Neural cell (in vitro differentiated cells): ENCODE measurements at regions not wholly inside any gene's neighbourhood (a gene's known extent, or its start where the extent isn't known, plus 50 kb on each side); places are given as distances from the start of the nearest gene placed in this dataset.

Experiments
- CTCF ChIP-seq: fragments of 450-650 bp; IDR thresholded peaks from 2 replicates; pipeline ENCODE4 v1.5.1; 2014; ENCODE audit warnings: antibody characterized with exemption, mild to moderate bottlenecking, moderate library complexity; ENCODE audit not compliant: poor library complexity, severe bottlenecking
- EP300 ChIP-seq: fragments of 450-650 bp; conservative IDR thresholded peaks from 2 replicates; pipeline ENCODE4 v1.6.1; 2014; ENCODE audit warnings: antibody characterized with exemption, mild to moderate bottlenecking, moderate library complexity; ENCODE audit not compliant: poor library complexity, severe bottlenecking
- EZH2 ChIP-seq: fragments of 200-600, 300-800 bp; shearing (Covaris generic), sonication (generic); IDR thresholded peaks from 2 replicates; pipeline ENCODE4 v1.6.1; 2014; ENCODE audit warnings: antibody characterized with exemption, low read length, borderline replicate concordance, mild to moderate bottlenecking; ENCODE audit not compliant: insufficient read depth, poor library complexity, severe bottlenecking
- MXI1 ChIP-seq: fragments of 450-650 bp; conservative IDR thresholded peaks from 2 replicates; pipeline ENCODE4 v1.6.1; 2014; ENCODE audit warnings: antibody characterized with exemption, mild to moderate bottlenecking; ENCODE audit not compliant: poor library complexity, severe bottlenecking
- POLR2AphosphoS5 ChIP-seq: IDR thresholded peaks from 2 replicates; pipeline ENCODE4 v1.6.1; 2012
- TAF1 ChIP-seq: IDR thresholded peaks from 2 replicates; pipeline ENCODE4 v1.6.1; 2012; ENCODE audit warnings: low read depth

GRCh38 chr9:87020169-87020950 is 73.1 kb upstream of the GAS1 start:
- TF ChIP-seq CTCF (no peak), EZH2 (no peak), EP300 (no peak), TAF1 (no peak), MXI1 (no peak), POLR2AphosphoS5 (no peak)
